Bronchial epithelial cell (primary cell): ENCODE measurements at regions not wholly inside any gene's neighbourhood (a gene's known extent, or its start where the extent isn't known, plus 50 kb on each side); places are given as distances from the start of the nearest gene placed in this dataset.

Experiments used
- DNase-seq: peaks from one replicate; pipeline ENCODE4 v3.0.0-alpha.2; 2010; ENCODE audit warnings: low read depth
- FAIRE-seq: peaks from 2 replicates; lab custom pipeline; 2011; peaks lifted over from hg19 to GRCh38; lab: Jason Lieb, UNC
- H3K27me3 ChIP-seq: 2 replicates; pipeline ENCODE4 v1.5.1; 2011; ENCODE audit warnings: low read length; ENCODE audit not compliant: control insufficient read depth, insufficient read depth
- H3K36me3 ChIP-seq: 2 replicates; pipeline ENCODE4 v1.5.1; 2011; ENCODE audit warnings: low read length; ENCODE audit not compliant: control insufficient read depth, insufficient read depth
- H3K4me3 ChIP-seq: 2 replicates; pipeline ENCODE4 v1.5.1; 2011; ENCODE audit warnings: mild to moderate bottlenecking, low read depth, low read length, control low read depth
- CTCF ChIP-seq: IDR thresholded peaks from 2 replicates; pipeline ENCODE4 v1.5.1; 2011; ENCODE audit warnings: mild to moderate bottlenecking, moderate library complexity, low read length, control low read depth, inconsistent platforms; ENCODE audit not compliant: insufficient read depth, severe bottlenecking

GRCh38 chrX:49773993-49774392 is 55.1 kb upstream of the PAGE4 start:
- Histone ChIP-seq H3K4me3 (no peak overlapping the region), H3K36me3 (no peaks in the 10 kb centered on the region), H3K27me3 (no peaks in the 10 kb centered on the region)
- no peak for TF ChIP-seq CTCF
- FAIRE-seq (no peak), DNase-seq (no peak)

- no peak for TF ChIP-seq CTCF
- no peak overlapping the region for H3K4me3 ChIP-seq
- DNase-seq (no peak), FAIRE-seq (no peak)
- no peaks in the 10 kb centered on the region for H3K36me3 ChIP-seq
- H3K27me3 ChIP-seq = no peaks in the 10 kb centered on the region
These were observed 61.9 kb upstream of the PAGE4 start for GRCh38 chrX:49767236-49767635.

GRCh38 chrX:49762175-49762720 is 66.5 kb upstream of the PAGE1 start:
- no peak for TF ChIP-seq CTCF
- Histone ChIP-seq H3K4me3 (no peak overlapping the region), H3K36me3 (no peaks in the 10 kb centered on the region), H3K27me3 (no peaks in the 10 kb centered on the region)
- FAIRE-seq (no peak), DNase-seq (no peak)

- no peaks in the 10 kb centered on the region for H3K27me3 ChIP-seq
- DNase-seq = peak; percentile 15
- H3K36me3 ChIP-seq = no peaks in the 10 kb centered on the region
- no peak for FAIRE-seq
- H3K4me3 ChIP-seq = no peak overlapping the region
- peak; percentile 44 for TF ChIP-seq CTCF
These were observed 65.7 kb upstream of the PAGE1 start for GRCh38 chrX:49761481-49761880.

- Histone ChIP-seq H3K4me3 (no peak overlapping the region), H3K27me3 (no peaks in the 10 kb centered on the region), H3K36me3 (no peaks in the 10 kb centered on the region)
- FAIRE-seq (peak; percentile 43), DNase-seq (no peak)
- no peak for TF ChIP-seq CTCF
These were observed 64.6 kb upstream of the PAGE1 start for GRCh38 chrX:49760290-49760890.

GRCh38 chrX:49756692-49757091 is 60.9 kb upstream of the PAGE1 start:
- H3K36me3 ChIP-seq = no peaks in the 10 kb centered on the region
- H3K27me3 ChIP-seq = no peaks in the 10 kb centered on the region
- FAIRE-seq = no peak
- no peak for DNase-seq
- no peak overlapping the region for H3K4me3 ChIP-seq
- no peak for TF ChIP-seq CTCF
